GM23338 (cell line): ENCODE measurements at regions not wholly inside any gene's neighbourhood (a gene's known extent, or its start where the extent isn't known, plus 50 kb on each side); places are given as distances from the start of the nearest gene placed in this dataset.

Source experiments
- ATAC-seq: fragments of 200-7000 bp; cut with Tn5 transposase; 3 replicates; pipeline ENCODE4 v1.9.1; 2020
- DNase-seq: peaks from one replicate; pipeline ENCODE4 v3.0.0-alpha.2; 2015; ENCODE audit warnings: low spot score
- H2AFZ ChIP-seq: fragments of 200-600 bp; sonication (generic); 2 replicates; pipeline ENCODE4 v1.8.0; 2016; ENCODE audit warnings: antibody characterized with exemption, mild to moderate bottlenecking, moderate library complexity
- H3F3A ChIP-seq: fragments of 200-600 bp; sonication (generic); replicated peaks from 2 replicates; pipeline ENCODE4 v1.8.0; 2017; ENCODE audit warnings: antibody characterized with exemption, mixed run types, low read depth
- H3K27ac ChIP-seq: fragments of 200-600 bp; sonication (generic); 2 replicates; pipeline ENCODE4 v1.6.1; 2016; ENCODE audit warnings: low read depth
- H3K27me3 ChIP-seq: fragments of 200-600 bp; sonication (generic); 2 replicates; pipeline ENCODE4 v1.8.0; 2016; ENCODE audit warnings: mild to moderate bottlenecking, mixed run types, moderate library complexity; ENCODE audit not compliant: insufficient read depth
- H3K36me3 ChIP-seq: fragments of 200-600 bp; sonication (generic); 2 replicates; pipeline ENCODE4 v1.8.0; 2016; ENCODE audit warnings: mild to moderate bottlenecking; ENCODE audit not compliant: insufficient read depth
- H3K4me1 ChIP-seq: fragments of 200-600 bp; sonication (generic); 2 replicates; pipeline ENCODE4 v1.8.0; 2016; ENCODE audit warnings: mild to moderate bottlenecking, moderate library complexity; ENCODE audit not compliant: insufficient read depth
- H3K4me2 ChIP-seq: fragments of 200-600 bp; sonication (generic); 2 replicates; pipeline ENCODE4 v1.7.1; 2017; ENCODE audit warnings: mixed run types
- H3K4me3 ChIP-seq: fragments of 200-600 bp; sonication (generic); 2 replicates; pipeline ENCODE4 v1.6.1; 2016; ENCODE audit warnings: mixed run types
- H3K79me2 ChIP-seq: fragments of 200-600 bp; sonication (generic); replicated peaks from 2 replicates; pipeline ENCODE4 v1.8.0; 2017; ENCODE audit warnings: mild to moderate bottlenecking; ENCODE audit not compliant: insufficient read depth
- H3K9me2 ChIP-seq: fragments of 200-600 bp; sonication (generic); 2 replicates; pipeline ENCODE4 v1.8.0; 2017; ENCODE audit not compliant: insufficient read depth
- H4K20me1 ChIP-seq: fragments of 200-600 bp; sonication (generic); replicated peaks from 2 replicates; pipeline ENCODE4 v1.8.0; 2017; ENCODE audit warnings: mild to moderate bottlenecking; ENCODE audit not compliant: insufficient read depth
- H3K27ac Mint-ChIP-seq: 2 replicates; pipeline ENCODE4 v1.8.0; 2020; ENCODE audit warnings: inconsistent platforms, mild to moderate bottlenecking, moderate library complexity, mixed read lengths
- H3K27me3 Mint-ChIP-seq: 3 replicates; pipeline ENCODE4 v1.8.0; 2022; ENCODE audit warnings: low read depth, mild to moderate bottlenecking, moderate library complexity, mixed read lengths, inconsistent platforms; ENCODE audit not compliant: insufficient read depth, poor library complexity
- H3K36me3 Mint-ChIP-seq: 3 replicates; pipeline ENCODE4 v1.8.0; 2021; ENCODE audit warnings: low read depth, mild to moderate bottlenecking, inconsistent platforms, moderate library complexity, mixed read lengths
- H3K4me1 Mint-ChIP-seq: 3 replicates; pipeline ENCODE4 v1.8.0; 2020; ENCODE audit warnings: mild to moderate bottlenecking, inconsistent platforms, mixed read lengths
- H3K4me3 Mint-ChIP-seq: 3 replicates; pipeline ENCODE4 v1.8.0; 2021; ENCODE audit warnings: moderate library complexity, mild to moderate bottlenecking, inconsistent platforms, mixed read lengths
- H3K9me3 Mint-ChIP-seq: 3 replicates; pipeline ENCODE4 v1.8.0; 2020; ENCODE audit warnings: moderate library complexity, mild to moderate bottlenecking, inconsistent platforms, mixed read lengths
- CREB1 ChIP-seq: fragments of 250-450 bp; sonication (Bioruptor Pico); IDR thresholded peaks from 2 replicates; pipeline ENCODE4 v1.5.0; 2020; ENCODE audit warnings: low read depth, mild to moderate bottlenecking, moderate library complexity
- CTCF ChIP-seq, 2 experiments: fragments of 200-600 bp in 1 of 2; sonication (generic) in 1 of 2; conservative IDR thresholded peaks; 2 replicates each; pipeline versions ENCODE4 v1.5.1 to v1.6.1; 2016 to 2017; ENCODE audit warnings: antibody characterized with exemption in 2 of 2, low read depth in 2 of 2, mild to moderate bottlenecking in 2 of 2, moderate library complexity in 1 of 2
- ETS1 ChIP-seq: IDR thresholded peaks from 2 replicates; pipeline ENCODE4 v1.6.1; 2016; ENCODE audit warnings: antibody characterized with exemption
- EZH2 ChIP-seq: fragments of 200-600 bp; sonication (generic); IDR thresholded peaks from one replicate; pipeline ENCODE4 v1.8.0; 2017; ENCODE audit warnings: antibody characterized with exemption, mild to moderate bottlenecking, low read depth; ENCODE audit not compliant: unreplicated experiment
- EZH2phosphoT487 ChIP-seq: fragments of 200-600 bp; sonication (generic); IDR thresholded peaks from one replicate; pipeline ENCODE4 v1.8.1; 2018; ENCODE audit warnings: antibody characterized with exemption; ENCODE audit not compliant: unreplicated experiment
- POLR2AphosphoS5 ChIP-seq: IDR thresholded peaks from 2 replicates; pipeline ENCODE4 v1.6.1; 2016; ENCODE audit warnings: antibody characterized with exemption, low read depth
- REST ChIP-seq: IDR thresholded peaks from one replicate; pipeline ENCODE4 v1.6.1; 2018; ENCODE audit warnings: antibody characterized with exemption; ENCODE audit not compliant: unreplicated experiment
- STAT1 ChIP-seq: IDR thresholded peaks from one replicate; pipeline ENCODE4 v1.6.1; 2016; ENCODE audit warnings: antibody characterized with exemption; ENCODE audit not compliant: unreplicated experiment
- ZNF114 ChIP-seq: fragments of 250-450 bp; sonication (Bioruptor Pico); IDR thresholded peaks from 2 replicates; pipeline ENCODE4 v1.5.0; 2020; ENCODE audit warnings: mild to moderate bottlenecking, moderate library complexity
- ZNF331 ChIP-seq: fragments of 250-450 bp; sonication (Bioruptor Pico); IDR thresholded peaks from 2 replicates; pipeline ENCODE4 v1.5.0; 2020; ENCODE audit warnings: low read depth, mild to moderate bottlenecking, moderate library complexity
- ZNF462 ChIP-seq: fragments of 250-450 bp; sonication (Bioruptor Pico); IDR thresholded peaks from 2 replicates; pipeline ENCODE4 v1.5.0; 2020; ENCODE audit warnings: mild to moderate bottlenecking, moderate library complexity

DNA sequence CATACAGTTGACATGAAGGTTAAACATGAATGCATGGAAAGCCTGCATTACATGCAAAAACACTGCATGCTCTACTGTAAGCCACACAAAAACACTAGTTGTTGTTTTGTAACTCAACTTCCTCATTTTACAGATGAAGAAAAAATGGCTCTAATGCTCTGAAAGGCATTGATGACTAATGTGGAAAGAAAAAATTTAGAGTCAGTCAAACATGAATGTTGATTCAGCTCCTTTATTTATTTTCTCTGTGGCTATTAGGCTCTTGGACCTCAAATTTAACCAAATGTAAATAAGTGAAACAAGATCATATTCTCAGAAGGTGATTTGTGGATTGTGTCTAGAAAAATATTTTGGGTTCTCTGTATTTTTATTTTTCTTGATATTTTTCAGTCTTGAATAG is 336.7 kb upstream of the ZNF717 start (continued):
- TF ChIP-seq ZNF462 (CRISPR knock-in tag) (no peak), ZNF114 (CRISPR knock-in tag) (no peak), EZH2phosphoT487 (no peak), ETS1 (no peak), CREB1 (CRISPR knock-in tag) (no peak)

DNA sequence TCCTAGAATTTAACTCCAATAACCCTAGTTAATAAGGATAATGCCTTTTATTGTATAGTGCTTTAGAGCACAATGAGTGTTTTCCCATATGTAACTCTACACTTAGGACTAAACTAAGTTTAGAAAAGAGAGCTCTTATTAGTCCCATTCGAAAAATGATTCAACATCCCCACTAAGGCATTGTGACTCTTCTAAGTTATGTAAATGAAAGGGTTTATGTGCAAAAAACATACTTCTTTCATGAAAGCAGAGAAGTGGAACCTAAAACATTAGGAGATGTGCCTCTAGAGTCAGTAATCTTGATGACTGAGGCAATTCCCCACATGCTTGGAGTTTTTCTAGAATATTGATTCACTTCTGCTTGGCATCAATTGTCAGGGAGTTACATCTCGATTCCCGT is 344.1 kb upstream of the ZNF717 start:
- ATAC-seq, result no peak
- no peaks in the 10 kb centered on the region for H3K9me3 Mint-ChIP-seq
- TF ChIP-seq ETS1 (no peak), POLR2AphosphoS5 (no peak), REST (no peak), ZNF331 (CRISPR knock-in tag) (no peak), CREB1 (CRISPR knock-in tag) (no peak), ZNF114 (CRISPR knock-in tag) (no peak), EZH2phosphoT487 (no peak), EZH2 (no peak), CTCF (conservative IDR thresholded peaks at IDR 0.05; ENCODE audit: low read depth in 2 of 2) (no peak), STAT1 (no peak)

More for the DNA sequence above, 344.1 kb upstream of the ZNF717 start:
- Mint-ChIP-seq H3K27me3 (no peaks in the 10 kb centered on the region), H3K4me1 (peaks cover 17% of the 10 kb centered on the region), H3K36me3 (peaks cover 2% of the 10 kb centered on the region; the same call in 1 of the 3 replicates), H3K27ac (no peak overlapping the region; the same call in 1 of the 2 replicates), H3K4me3 (no peak overlapping the region)
- Histone ChIP-seq H4K20me1 (no peaks in the 10 kb centered on the region), H2AFZ (no peak overlapping the region), H3K4me1 (no peaks in the 10 kb centered on the region; the same call in 1 of the 2 replicates), H3K4me2 (no peak overlapping the region), H3F3A (no peaks in the 10 kb centered on the region), H3K79me2 (no peaks in the 10 kb centered on the region), H3K4me3 (no peak overlapping the region), H3K9me2 (no peaks in the 10 kb centered on the region), H3K27ac (no peak overlapping the region), H3K27me3 (no peaks in the 10 kb centered on the region), H3K36me3 (no peaks in the 10 kb centered on the region)
- no peak for DNase-seq
